GM21786 (cell line): ENCODE measurements at regions not wholly inside any gene's neighbourhood (a gene's known extent, or its start where the extent isn't known, plus 50 kb on each side); places are given as distances from the start of the nearest gene placed in this dataset.

ENCODE experiments used
- ATAC-seq: cut with Tn5 transposase; IDR thresholded peaks from one replicate; pipeline ENCODE4 v1.9.1; 2021; ENCODE audit not compliant: unreplicated experiment

- ATAC-seq = no peak
Observed at GRCh38 chrX:20438871-20439526, 172.3 kb upstream of the RPS6KA3 start.

- ATAC-seq = peak; percentile 43
Observed at GRCh38 chrX:20437683-20438082, 171.0 kb upstream of the RPS6KA3 start.

GRCh38 chrX:20435913-20436312 is 169.2 kb upstream of the RPS6KA3 start:
- ATAC-seq = no peak

GRCh38 chrX:20434986-20435385 is 168.3 kb upstream of the RPS6KA3 start:
- no peak for ATAC-seq

- no peak for ATAC-seq
Observed at GRCh38 chrX:20433388-20433775, 166.7 kb upstream of the RPS6KA3 start.

- peak; percentile 47 for ATAC-seq
Observed at GRCh38 chrX:20432746-20433387, 166.2 kb upstream of the RPS6KA3 start.

- ATAC-seq = no peak
Observed at GRCh38 chrX:20432048-20432447, 165.3 kb upstream of the RPS6KA3 start.

- ATAC-seq = no peak
Observed at GRCh38 chrX:20431486-20431885, 164.8 kb upstream of the RPS6KA3 start.

GRCh38 chrX:20427173-20427770 is 160.6 kb upstream of the RPS6KA3 start:
- ATAC-seq = peak; percentile 89

GRCh38 chrX:20421697-20422096 is 155.0 kb upstream of the RPS6KA3 start:
- ATAC-seq = no peak

GRCh38 chrX:20421275-20421674 is 154.6 kb upstream of the RPS6KA3 start:
- ATAC-seq = no peak

GRCh38 chrX:20420058-20420457 is 153.3 kb upstream of the RPS6KA3 start:
- ATAC-seq = no peak

GRCh38 chrX:20418379-20419150 is 151.9 kb upstream of the RPS6KA3 start:
- peak; percentile 85 for ATAC-seq

GRCh38 chrX:20414762-20415445 is 148.2 kb upstream of the RPS6KA3 start:
- no peak for ATAC-seq

- no peak for ATAC-seq
Observed at GRCh38 chrX:20414066-20414465, 147.4 kb upstream of the RPS6KA3 start.

- ATAC-seq = peak; percentile 63
Observed at GRCh38 chrX:20412871-20413486, 146.3 kb upstream of the RPS6KA3 start.

GRCh38 chrX:20410540-20410939 is 143.8 kb upstream of the RPS6KA3 start:
- no peak for ATAC-seq

GRCh38 chrX:20409991-20410390 is 143.3 kb upstream of the RPS6KA3 start:
- no peak for ATAC-seq

- no peak for ATAC-seq
Observed at GRCh38 chrX:20402956-20403355, 136.2 kb upstream of the RPS6KA3 start.

- ATAC-seq = no peak
Observed at GRCh38 chrX:20399728-20400414, 133.2 kb upstream of the RPS6KA3 start.
